ENCODE measurements at regions not wholly inside any gene's neighbourhood (a gene's known extent, or its start where the extent isn't known, plus 50 kb on each side); places are given as distances from the start of the nearest gene placed in this dataset.

GRCh38 chr1:238248356-238248755, 357.6 kb upstream of the ZP4 start:
- ATAC-seq (no peak), DNase-seq (ENCODE audit: low spot score) (no peak)

- no peak for ATAC-seq
- DNase-seq (ENCODE audit: low spot score) = no peak
Measured at GRCh38 chr1:238242181-238242580, 351.5 kb upstream of the ZP4 start.

- DNase-seq (ENCODE audit: low spot score) (no peak), ATAC-seq (no peak)
Measured at GRCh38 chr1:238241607-238242006, 350.9 kb upstream of the ZP4 start.

- no peak for ATAC-seq
Measured at GRCh38 chr1:238239343-238239742, 348.6 kb upstream of the ZP4 start.

GRCh38 chr1:238233966-238234365, 343.2 kb upstream of the ZP4 start:
- DNase-seq (ENCODE audit: low spot score) = no peak
- ATAC-seq = no peak

More at GRCh38 chr1:238239343-238239742, 348.6 kb upstream of the ZP4 start:
- DNase-seq (ENCODE audit: low spot score) = no peak

- ATAC-seq (no peak), DNase-seq (ENCODE audit: low spot score) (no peak)
Measured at GRCh38 chr1:238232084-238232710, 341.5 kb upstream of the ZP4 start.

GRCh38 chr1:238226810-238227209, 336.1 kb upstream of the ZP4 start:
- no peak for DNase-seq (ENCODE audit: low spot score)
- no peak for ATAC-seq

GRCh38 chr1:238223076-238223640, 332.4 kb upstream of the ZP4 start:
- DNase-seq (ENCODE audit: low spot score) = no peak
- no peak for ATAC-seq

- ATAC-seq = no peak
- no peak for DNase-seq (ENCODE audit: low spot score)
Measured at GRCh38 chr1:238221738-238222137, 331.0 kb upstream of the ZP4 start.

- DNase-seq (ENCODE audit: low spot score) = no peak
Measured at GRCh38 chr1:238214449-238214848, 323.7 kb upstream of the ZP4 start.

GRCh38 chr1:238205045-238205662, 314.4 kb upstream of the ZP4 start:
- DNase-seq (ENCODE audit: low spot score) (peak; percentile 52), ATAC-seq (peak; percentile 95)

More at GRCh38 chr1:238214449-238214848, 323.7 kb upstream of the ZP4 start:
- ATAC-seq = no peak

- ATAC-seq (peak; percentile 88), DNase-seq (ENCODE audit: low spot score) (peak; percentile 56)
Measured at GRCh38 chr1:238201992-238202391, 311.3 kb upstream of the ZP4 start.

- ATAC-seq (no peak), DNase-seq (ENCODE audit: low spot score) (no peak)
Measured at GRCh38 chr1:238199325-238199724, 308.6 kb upstream of the ZP4 start.

- DNase-seq (ENCODE audit: low spot score) = no peak
- no peak for ATAC-seq
Measured at GRCh38 chr1:238196516-238196915, 305.8 kb upstream of the ZP4 start.

GRCh38 chr1:238191170-238191569, 300.4 kb upstream of the ZP4 start:
- DNase-seq (ENCODE audit: low spot score) (no peak), ATAC-seq (no peak)

GRCh38 chr1:238187575-238187949, 296.8 kb upstream of the ZP4 start:
- DNase-seq (ENCODE audit: low spot score) (no peak), ATAC-seq (no peak)

- no peak for DNase-seq (ENCODE audit: low spot score)
- no peak for ATAC-seq
Measured at GRCh38 chr1:238186887-238187574, 296.3 kb upstream of the ZP4 start.

GRCh38 chr1:238177960-238178645, 287.4 kb upstream of the ZP4 start:
- ATAC-seq = no peak

GRCh38 chr1:238177351-238177750, 286.6 kb upstream of the ZP4 start:
- ATAC-seq (no peak), DNase-seq (ENCODE audit: low spot score) (no peak)

More at GRCh38 chr1:238177960-238178645, 287.4 kb upstream of the ZP4 start:
- DNase-seq (ENCODE audit: low spot score) = no peak

- DNase-seq (ENCODE audit: low spot score) = no peak
- no peak for ATAC-seq
Measured at GRCh38 chr1:238176441-238176840, 285.7 kb upstream of the ZP4 start.

- ATAC-seq = no peak
- no peak for DNase-seq (ENCODE audit: low spot score)
Measured at GRCh38 chr1:238171985-238172384, 281.3 kb upstream of the ZP4 start.

Measured in left lobe of liver (tissue), 2 donors.